ENCODE measurements at regions not wholly inside any gene's neighbourhood (a gene's known extent, or its start where the extent isn't known, plus 50 kb on each side); places are given as distances from the start of the nearest gene placed in this dataset.

- no peak for TF ChIP-seq EP300 (IDR thresholded peaks at IDR 0.05)
- TF ChIP-seq CTCF (IDR thresholded peaks at IDR 0.05) = no peak
- TF ChIP-seq POLR2A (IDR thresholded peaks at IDR 0.05) = no peak
Observed at GRCh38 chr12:83477696-83478095, 791.0 kb downstream of the TMTC2 start.
